Inflammatory macrophage treated with lipopolysaccharide for 1 hour (primary cell): ENCODE measurements at regions not wholly inside any gene's neighbourhood (a gene's known extent, or its start where the extent isn't known, plus 50 kb on each side); places are given as distances from the start of the nearest gene placed in this dataset.
"Not testable (repeated sequence)": the region's sequence is repeated elsewhere in the genome, so short reads cannot be mapped to it uniquely, and the experiment has no call there.

Experiments
- DNase-seq, 2 donors: peaks; one replicate each; pipeline ENCODE4 v3.0.0-alpha.2; 2020 to 2022

GRCh38 chr4:189804894-189805293 lies 135.8 kb upstream of the FRG1 start:
- DNase-seq: no peak

DNA sequence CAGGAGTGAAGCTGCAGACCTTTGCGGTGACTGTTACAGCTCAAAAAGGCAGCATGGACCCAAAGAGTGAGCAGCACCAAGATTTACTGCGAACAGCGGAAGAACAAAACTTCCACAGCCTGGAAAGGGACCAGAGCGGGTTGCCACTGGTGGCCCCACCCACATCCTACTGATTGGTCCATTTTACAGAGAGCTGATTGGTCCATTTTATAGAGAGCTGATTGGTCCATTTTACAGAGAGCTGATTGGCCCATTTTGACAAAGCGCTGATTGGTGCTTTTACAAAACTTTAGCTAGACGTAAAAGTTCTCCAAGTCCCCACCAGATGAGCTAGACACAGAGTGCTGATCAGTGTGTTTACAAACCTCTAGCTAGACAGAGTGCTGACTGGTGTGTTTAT lies 134.2 kb upstream of the FRG1 start:
- DNase-seq: no peak

GRCh38 chr4:189807031-189807430 lies 133.6 kb upstream of the FRG1 start:
- DNase-seq: no peak

- DNase-seq: no peak
These were observed 131.4 kb upstream of the FRG1 start for GRCh38 chr4:189809241-189809735.

DNA sequence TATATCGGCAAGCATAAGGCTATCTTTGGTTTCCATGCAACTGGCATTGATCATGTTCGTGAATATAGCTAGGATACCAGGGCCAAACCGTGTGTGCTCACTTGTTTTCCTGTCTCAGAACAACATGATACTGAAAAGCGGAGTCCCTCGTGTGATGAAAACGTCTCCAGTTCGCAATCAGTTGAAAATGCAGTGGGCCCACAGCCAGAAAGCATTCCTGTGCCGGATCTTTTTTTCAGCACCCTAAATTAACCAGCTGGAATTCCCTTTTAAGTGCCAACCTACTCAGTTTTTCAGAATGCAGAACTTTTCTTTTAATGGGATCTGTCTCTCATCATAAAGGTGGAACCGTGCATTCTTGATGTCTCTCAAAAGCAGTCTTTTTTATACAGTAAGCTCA lies 130.8 kb upstream of the FRG1 start:
- no peak for DNase-seq

- DNase-seq: not testable (repeated sequence)
These were observed 130.1 kb upstream of the FRG1 start for GRCh38 chr4:189810318-189811181.

DNA sequence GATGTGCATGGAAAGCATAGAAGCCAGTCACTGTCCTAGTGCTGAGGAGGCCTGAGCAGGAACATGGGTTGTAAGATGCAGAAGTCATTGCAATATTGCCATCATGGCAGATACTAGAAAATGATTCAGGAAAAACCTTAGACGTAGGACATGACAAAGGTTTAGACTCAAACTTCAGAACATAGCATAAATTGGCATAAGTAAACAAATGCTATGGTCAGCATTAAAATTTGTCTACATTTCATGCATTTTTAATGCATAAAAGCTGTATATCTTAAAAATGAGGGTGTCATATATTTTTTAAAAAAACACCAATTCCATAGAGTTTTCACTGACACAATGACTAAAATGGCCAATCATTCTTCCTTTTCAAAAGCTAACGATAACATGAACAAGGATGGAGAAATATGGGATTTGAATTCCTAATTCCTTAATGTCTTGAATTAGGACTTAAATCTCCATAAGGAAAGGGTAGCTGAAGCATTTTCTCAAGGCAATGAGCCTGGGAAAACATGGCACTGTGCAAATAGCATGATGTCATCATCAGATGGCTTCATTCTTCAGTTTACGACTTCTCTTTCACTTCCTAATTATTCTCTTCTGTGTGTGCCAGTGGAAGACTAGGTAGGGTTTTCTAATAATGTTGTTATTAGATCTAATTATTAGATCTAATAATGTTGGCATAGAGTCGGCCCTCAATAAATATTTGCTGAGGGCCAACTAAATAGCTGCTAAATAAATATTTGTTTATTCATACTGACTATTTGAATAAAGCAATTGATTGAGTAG lies 125.1 kb upstream of the FRG1 start:
- no peak for DNase-seq

DNA sequence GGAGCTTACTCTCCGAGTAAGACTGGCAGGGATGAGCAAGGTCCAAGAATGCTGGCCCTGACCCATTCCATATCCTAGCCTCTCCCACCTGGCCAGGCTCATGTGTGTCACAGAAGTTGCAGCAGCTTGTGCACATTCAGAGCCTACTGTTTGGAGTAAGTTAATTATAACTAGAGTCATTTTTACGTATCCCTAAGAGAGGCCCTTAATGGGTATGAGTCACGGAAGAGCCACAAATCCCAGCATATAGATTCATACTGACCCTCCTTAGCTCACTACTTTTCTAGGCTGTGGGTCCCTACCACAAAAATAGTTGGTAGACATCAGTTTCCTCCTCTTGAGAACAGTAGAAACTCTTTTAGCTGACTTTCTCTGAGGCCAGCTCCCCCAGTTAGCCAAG lies 118.3 kb upstream of the FRG1 start:
- DNase-seq: no peak

DNA sequence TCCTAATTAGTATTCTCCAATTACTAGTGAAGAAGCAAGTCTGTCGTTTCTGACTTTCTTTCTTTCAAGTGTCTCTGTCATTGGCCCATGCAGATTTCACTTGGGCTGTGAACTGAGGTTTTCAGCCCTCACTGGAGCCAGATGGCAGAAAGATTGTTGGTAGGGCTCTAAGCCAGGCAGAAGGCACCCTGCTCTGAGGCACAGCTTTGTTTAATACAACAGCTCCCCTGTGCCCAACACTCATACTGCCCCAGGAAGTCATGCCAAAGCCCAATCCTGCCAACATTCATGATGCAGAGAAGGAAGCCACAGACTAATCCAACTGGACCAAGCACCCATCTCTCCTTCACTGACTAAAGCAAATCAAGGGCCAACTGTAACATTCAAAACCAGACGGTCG lies 117.1 kb upstream of the FRG1 start:
- DNase-seq: no peak

DNA sequence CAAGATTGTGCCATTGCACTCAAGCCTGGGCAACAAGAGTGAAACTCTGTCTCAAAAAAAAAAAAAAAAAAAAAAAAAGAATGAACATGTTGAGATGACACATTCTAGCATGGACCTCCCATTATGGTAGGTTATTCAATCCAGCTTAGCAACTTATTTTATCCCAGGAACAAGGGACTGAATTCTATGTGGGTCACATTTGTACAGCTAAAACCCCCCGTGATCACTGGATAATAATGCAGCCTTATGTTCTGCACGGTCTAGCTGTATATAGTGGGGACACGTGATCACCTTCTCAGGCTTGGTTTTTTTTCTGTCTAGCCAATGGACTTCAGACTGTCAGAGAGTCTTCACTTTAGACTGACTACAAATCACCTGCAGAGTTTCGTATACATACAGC lies 115.2 kb upstream of the FRG1 start:
- no peak for DNase-seq

- no peak for DNase-seq
These were observed 114.0 kb upstream of the FRG1 start for GRCh38 chr4:189826657-189827056.

- no peak for DNase-seq
These were observed 112.5 kb upstream of the FRG1 start for GRCh38 chr4:189828081-189828697.

DNA sequence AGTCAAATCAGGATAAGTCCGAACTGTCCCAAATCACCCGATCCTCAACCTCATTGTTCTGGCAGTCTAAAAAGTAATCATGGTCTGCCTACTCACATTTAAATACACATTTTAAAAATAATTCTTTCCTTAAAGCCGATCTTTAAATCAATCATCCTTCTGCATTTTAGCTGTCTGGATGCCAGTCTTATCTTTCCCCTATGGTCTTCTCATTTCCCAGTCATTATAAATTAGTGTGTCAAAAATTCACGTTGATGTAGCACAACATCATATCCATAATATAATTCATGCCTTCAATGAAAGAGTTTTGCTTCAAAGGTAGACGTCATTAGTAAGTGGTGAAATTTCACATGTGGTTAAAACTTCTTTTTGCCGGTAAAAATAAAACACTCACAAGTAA lies 108.1 kb upstream of the FRG1 start:
- DNase-seq: no peak

DNA sequence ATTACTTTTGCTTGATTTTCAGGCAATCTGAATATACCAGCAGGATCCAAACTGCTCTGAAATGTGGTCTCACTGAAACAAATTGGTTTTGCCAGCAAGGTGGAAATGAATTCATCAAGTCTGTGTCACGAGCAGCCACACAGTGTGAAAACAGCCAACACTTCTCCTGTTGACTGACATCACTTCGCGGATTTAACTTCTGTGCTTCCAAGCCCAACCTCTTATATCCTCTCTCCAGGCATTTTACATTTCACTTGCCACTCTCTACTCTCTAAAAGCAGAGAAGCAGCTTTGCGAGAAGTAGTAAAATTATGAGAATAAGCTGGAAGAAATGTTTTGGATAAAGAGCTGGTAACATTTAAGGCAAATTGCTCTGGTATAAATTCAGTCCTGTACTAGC lies 106.1 kb upstream of the FRG1 start:
- DNase-seq: no peak

DNA sequence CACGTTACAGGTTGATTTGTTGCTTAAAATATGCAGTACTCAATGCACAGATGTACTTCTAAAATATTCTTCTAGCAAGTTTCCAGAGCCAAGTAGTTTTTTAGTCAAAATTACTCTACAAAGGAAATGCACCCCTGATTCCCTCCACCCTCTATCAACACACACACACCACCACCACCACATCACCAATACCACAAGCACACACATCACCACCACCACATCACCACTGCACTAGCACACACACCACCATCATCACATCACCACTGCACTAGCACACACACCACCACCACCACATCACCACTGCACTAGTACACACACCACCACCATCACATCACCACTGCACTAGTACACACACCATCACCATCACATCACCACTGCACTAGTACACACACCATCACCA lies 105.2 kb upstream of the FRG1 start:
- no peak for DNase-seq

DNA sequence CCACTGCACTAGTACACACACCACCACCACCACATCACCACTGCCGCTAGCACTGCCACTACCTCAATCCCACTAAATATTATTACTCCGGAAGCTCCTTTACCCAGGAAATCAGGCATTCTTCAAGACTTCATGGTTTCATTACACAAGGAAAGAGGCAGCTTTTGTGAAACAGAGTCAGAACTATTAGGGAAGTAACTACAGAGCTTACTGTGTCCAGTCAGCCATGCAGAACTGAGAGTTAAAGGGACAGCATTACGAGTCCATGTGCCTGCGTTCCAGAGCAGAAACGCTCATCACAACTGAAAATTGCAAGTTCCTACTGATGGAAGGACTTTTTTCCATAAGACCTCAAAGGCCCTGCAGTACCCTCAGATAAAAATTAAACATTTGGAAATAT lies 103.2 kb upstream of the FRG1 start:
- DNase-seq: no peak

DNA sequence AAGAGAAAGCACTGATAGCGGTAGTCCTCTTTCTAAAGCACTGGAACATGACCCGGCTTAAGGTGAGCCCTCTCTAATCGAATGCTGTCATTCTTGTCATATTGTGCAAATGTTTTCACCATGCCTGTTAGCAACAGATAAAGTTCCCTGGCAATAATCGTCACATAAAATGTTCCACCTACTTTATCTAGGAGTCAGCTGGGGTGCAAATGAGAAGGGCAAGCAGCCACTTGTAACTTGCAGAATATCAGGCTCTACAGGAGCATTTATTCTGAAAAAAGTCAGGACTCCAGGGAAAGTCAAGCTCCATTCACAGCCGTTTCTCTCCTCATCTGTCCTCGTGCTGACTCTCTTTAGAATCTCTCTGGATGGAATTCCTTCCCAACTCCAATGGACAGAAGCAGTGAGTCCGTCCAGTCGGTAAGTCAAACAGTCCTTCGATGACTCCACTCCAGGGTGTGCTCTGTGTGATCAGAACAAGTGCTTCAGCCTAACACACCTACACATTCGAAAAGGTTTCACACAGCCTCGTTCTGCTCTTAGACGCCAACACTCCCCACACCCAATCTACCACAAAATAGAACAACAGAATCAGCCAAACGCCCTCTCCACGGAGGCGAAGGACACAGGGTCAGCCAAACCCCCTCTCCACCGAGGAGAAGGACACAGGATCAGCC lies 101.7 kb upstream of the FRG1 start:
- no peak for DNase-seq

GRCh38 chr4:189840356-189840755 lies 100.3 kb upstream of the FRG1 start:
- no peak for DNase-seq

- DNase-seq: no peak
These were observed 97.2 kb upstream of the FRG1 start for GRCh38 chr4:189843413-189844009.

DNA sequence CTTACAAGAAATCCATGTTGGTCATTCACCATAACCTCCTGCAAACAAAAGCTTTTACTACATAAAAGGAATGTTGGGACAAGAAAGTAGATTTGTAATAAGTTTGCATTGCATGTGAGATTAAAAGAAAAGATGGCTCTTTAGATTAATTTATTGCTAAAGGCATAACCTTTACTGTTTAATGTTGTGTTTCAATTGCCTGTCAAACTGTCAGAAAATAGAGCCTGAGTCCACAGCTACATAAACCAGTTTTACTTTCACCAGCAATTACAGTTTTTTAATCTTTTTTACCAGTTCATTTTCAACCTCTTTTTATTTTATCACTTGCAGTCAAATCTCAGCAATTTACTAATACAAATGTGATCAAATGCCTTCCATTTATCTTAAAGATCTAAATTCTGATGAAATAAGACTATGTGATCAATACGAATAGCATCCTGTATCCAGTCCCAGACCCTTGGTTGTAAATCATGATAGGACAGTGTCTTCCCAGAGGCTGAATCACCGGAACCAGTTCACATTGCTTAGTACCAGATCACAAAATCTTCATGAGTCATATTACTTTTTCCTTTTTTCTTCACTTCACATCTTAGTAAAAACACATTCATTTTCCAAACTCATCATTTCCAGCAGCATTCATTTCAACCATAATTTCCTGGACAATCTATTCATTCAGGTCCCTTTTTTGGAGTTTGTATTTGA lies 95.4 kb upstream of the FRG1 start:
- no peak for DNase-seq

DNA sequence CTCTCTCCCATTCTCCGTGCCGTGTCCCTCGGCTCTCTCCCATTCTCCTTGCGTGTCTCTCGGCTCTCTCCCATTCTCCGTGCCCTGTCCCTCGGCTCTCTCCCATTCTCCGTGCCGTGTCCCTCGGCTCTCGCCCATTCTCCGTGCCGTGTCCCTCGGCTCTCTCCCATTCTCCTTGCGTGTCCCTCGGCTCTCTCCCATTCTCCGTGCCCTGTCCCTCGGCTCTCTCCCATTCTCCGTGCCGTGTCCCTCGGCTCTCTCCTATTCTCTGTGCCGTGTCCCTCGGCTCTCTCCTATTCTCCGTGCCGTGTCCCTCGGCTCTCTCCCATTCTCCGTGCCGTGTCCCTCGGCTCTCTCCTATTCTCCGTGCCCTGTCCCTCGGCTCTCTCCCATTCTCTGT lies 94.6 kb upstream of the FRG1 start:
- not testable (repeated sequence) for DNase-seq

DNA sequence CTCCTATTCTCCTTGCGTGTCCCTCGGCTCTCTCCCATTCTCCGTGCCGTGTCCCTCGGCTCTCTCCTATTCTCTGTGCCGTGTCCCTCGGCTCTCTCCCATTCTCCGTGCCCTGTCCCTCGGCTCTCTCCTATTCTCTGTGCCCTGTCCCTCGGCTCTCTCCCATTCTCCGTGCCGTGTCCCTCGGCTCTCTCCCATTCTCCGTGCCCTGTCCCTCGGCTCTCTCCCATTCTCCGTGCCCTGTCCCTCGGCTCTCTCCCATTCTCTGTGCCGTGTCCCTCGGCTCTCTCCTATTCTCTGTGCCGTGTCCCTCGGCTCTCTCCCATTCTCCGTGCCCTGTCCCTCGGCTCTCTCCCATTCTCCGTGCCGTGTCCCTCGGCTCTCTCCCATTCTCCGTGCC lies 94.1 kb upstream of the FRG1 start:
- not testable (repeated sequence) for DNase-seq
